H1 (cell line): ENCODE measurements at regions not wholly inside any gene's neighbourhood (a gene's known extent, or its start where the extent isn't known, plus 50 kb on each side); places are given as distances from the start of the nearest gene placed in this dataset.

Source experiments
- BRCA1 ChIP-seq: IDR thresholded peaks from 2 replicates; pipeline ENCODE4 v1.6.1; 2012; ENCODE audit warnings: low read depth, low read length, improper control_type of control experiment
- CHD2 ChIP-seq: IDR thresholded peaks from 2 replicates; pipeline ENCODE4 v1.6.1; 2012; ENCODE audit warnings: low read length, improper control_type of control experiment
- CTCF ChIP-seq, 3 experiments: IDR thresholded peaks; 1 replicate in 2 of 3; 2 replicates in 1 of 3; pipeline versions ENCODE4 v1.5.1 to v1.6.1; 2011; ENCODE audit warnings: low read length in 3 of 3, mild to moderate bottlenecking in 3 of 3, inconsistent platforms in 2 of 3, low read depth in 1 of 3, moderate library complexity in 1 of 3; ENCODE audit not compliant: insufficient read depth in 1 of 3; ENCODE audit errors: control extremely low read depth in 1 of 3
- E2F6 ChIP-seq: IDR thresholded peaks from 2 replicates; pipeline ENCODE4 v1.6.1; 2012; ENCODE audit warnings: inconsistent platforms
- SIN3A ChIP-seq, 2 experiments: IDR thresholded peaks in 1 of 2; conservative IDR thresholded peaks in 1 of 2; 2 replicates each; pipeline ENCODE4 v1.6.1; 2011 to 2012; ENCODE audit warnings: low read length in 2 of 2, improper control_type of control experiment in 1 of 2, low read depth in 1 of 2, mild to moderate bottlenecking in 1 of 2
- SUZ12 ChIP-seq: fragments of 200-600 bp; sonication (generic); IDR thresholded peaks from 2 replicates; pipeline ENCODE4 v1.6.1; 2012; ENCODE audit warnings: mild to moderate bottlenecking, inconsistent platforms, low read length, moderate library complexity, mixed read lengths
- TBP ChIP-seq: IDR thresholded peaks from 2 replicates; pipeline ENCODE4 v1.6.1; 2011; ENCODE audit warnings: low read depth, low read length, improper control_type of control experiment

DNA sequence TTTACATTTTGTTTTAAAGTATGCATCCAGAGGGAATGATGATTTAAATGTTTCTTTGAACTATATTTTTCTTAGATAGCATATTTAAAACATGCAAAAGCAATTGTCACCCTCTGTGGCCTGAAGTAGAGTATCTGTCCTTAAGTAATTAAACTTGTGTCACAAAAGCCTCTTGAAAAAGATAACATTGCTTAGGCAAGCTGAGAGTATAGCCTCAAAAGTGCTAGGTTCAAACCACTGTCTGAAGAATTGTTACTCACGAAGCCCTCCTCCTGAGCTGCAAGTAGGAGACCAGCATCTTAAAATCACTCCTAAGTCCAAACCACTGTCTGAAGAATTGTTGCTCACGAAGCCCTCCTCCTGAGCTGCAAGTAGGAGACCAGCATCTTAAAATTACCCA, 378.0 kb upstream of the PRR16 start (continued):
- TF ChIP-seq CHD2 (no peak), E2F6 (no peak), CTCF (IDR thresholded peaks at IDR 0.05; ENCODE audit: control extremely low read depth in 1 of 3, insufficient read depth in 1 of 3, low read depth in 1 of 3, low read length in 3 of 3) (no peak), BRCA1 (no peak), TBP (no peak), SUZ12 (no peak), SIN3A (conservative IDR thresholded peaks at IDR 0.05 in 1 of 2, IDR thresholded peaks at IDR 0.05 in 1 of 2; ENCODE audit: low read depth in 1 of 2, low read length in 2 of 2) (no peak)
